Peyer's patch (tissue), 4 donors: ENCODE measurements at regions not wholly inside any gene's neighbourhood (a gene's known extent, or its start where the extent isn't known, plus 50 kb on each side); places are given as distances from the start of the nearest gene placed in this dataset.

Experiments
- DNase-seq, 3 donors: peaks; one replicate each; pipeline ENCODE4 v3.0.0-alpha.2; 2017 to 2019
- H3K27ac ChIP-seq, 4 donors: fragments of 200-600 bp; sonication (generic); one replicate each; pipeline ENCODE4 v1.5.1; 2016 to 2019
- H3K27me3 ChIP-seq, 2 donors: fragments of 200-600 bp; sonication (generic); one replicate each; pipeline ENCODE4 v1.5.1; 2019
- H3K36me3 ChIP-seq, 3 donors: fragments of 200-600 bp; sonication (generic); one replicate each; pipeline ENCODE4 v1.5.1; 2016 to 2019
- H3K4me1 ChIP-seq, 4 donors: fragments of 200-600 bp; sonication (generic); one replicate each; pipeline ENCODE4 v1.5.1; 2016 to 2019
- H3K4me3 ChIP-seq, 4 donors: fragments of 200-600 bp; sonication (generic); 1 replicate in 3 of 4; 2 replicates in 1 of 4; pipeline ENCODE4 v1.5.1; 2016 to 2019; ENCODE audit warnings: mild to moderate bottlenecking in 1 of 4
- H3K9me3 ChIP-seq, 4 donors: fragments of 200-600 bp; sonication (generic); one replicate each; pipeline ENCODE4 v1.5.1; 2016 to 2019; ENCODE audit warnings: mild to moderate bottlenecking in 1 of 4
- POLR2A ChIP-seq, 2 donors: fragments of 450-650 bp; IDR thresholded peaks; one replicate each; pipeline ENCODE4 v1.5.1; 2017; ENCODE audit warnings: antibody characterized with exemption in 2 of 2, mild to moderate bottlenecking in 2 of 2, moderate library complexity in 2 of 2
- TF ChIP-seq, protein P1 (sequence below), 6 experiments: fragments of 450-650 bp in 4 of 6; fragments of 200-600 bp in 2 of 6; sonication (generic) in 1 of 6; IDR thresholded peaks; one replicate each; pipeline ENCODE4 v1.5.1; 2017 to 2019; ENCODE audit warnings: antibody characterized with exemption in 6 of 6, mild to moderate bottlenecking in 3 of 6, moderate library complexity in 1 of 6

DNA sequence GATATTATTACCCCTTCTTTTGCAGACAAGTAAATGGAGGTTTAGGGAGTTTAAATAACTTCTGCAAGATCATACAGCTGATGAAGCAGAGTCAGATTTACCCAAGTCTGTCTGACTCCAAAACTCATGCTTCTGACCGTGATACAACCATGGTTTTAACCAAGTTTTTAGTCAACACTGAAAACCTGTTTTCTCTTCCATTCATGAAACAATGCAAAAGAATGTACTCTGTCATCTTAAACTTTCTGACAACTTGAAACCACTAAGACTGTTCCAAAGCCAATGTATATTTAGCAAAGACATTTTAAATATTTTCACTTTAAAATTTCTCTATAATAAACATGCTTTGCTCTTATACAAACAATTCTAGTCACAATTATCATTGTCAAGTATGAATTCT, 77.0 kb upstream of the RBMS3 start:
- H3K4me3 ChIP-seq = no peak overlapping the region
- H3K36me3 ChIP-seq = no peaks in the 10 kb centered on the region
- no peaks in the 10 kb centered on the region for H3K9me3 ChIP-seq
- DNase-seq = no peak
- TF ChIP-seq POLR2A (IDR thresholded peaks at IDR 0.05) = no peak
- TF ChIP-seq, protein P1, sequence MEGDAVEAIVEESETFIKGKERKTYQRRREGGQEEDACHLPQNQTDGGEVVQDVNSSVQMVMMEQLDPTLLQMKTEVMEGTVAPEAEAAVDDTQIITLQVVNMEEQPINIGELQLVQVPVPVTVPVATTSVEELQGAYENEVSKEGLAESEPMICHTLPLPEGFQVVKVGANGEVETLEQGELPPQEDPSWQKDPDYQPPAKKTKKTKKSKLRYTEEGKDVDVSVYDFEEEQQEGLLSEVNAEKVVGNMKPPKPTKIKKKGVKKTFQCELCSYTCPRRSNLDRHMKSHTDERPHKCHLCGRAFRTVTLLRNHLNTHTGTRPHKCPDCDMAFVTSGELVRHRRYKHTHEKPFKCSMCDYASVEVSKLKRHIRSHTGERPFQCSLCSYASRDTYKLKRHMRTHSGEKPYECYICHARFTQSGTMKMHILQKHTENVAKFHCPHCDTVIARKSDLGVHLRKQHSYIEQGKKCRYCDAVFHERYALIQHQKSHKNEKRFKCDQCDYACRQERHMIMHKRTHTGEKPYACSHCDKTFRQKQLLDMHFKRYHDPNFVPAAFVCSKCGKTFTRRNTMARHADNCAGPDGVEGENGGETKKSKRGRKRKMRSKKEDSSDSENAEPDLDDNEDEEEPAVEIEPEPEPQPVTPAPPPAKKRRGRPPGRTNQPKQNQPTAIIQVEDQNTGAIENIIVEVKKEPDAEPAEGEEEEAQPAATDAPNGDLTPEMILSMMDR (IDR thresholded peaks at IDR 0.05) = no peak
- no peak overlapping the region for H3K27ac ChIP-seq
- no peaks in the 10 kb centered on the region for H3K27me3 ChIP-seq
- H3K4me1 ChIP-seq = no peaks in the 10 kb centered on the region

GRCh38 chr3:29207427-29207826, 73.4 kb upstream of the RBMS3 start:
- H3K9me3 ChIP-seq = no peaks in the 10 kb centered on the region

GRCh38 chr3:29212789-29213433, 68.0 kb upstream of the RBMS3 start:
- no peak for DNase-seq
- Histone ChIP-seq H3K4me3 (no peak overlapping the region), H3K36me3 (no peaks in the 10 kb centered on the region), H3K9me3 (no peaks in the 10 kb centered on the region), H3K27me3 (no peaks in the 10 kb centered on the region), H3K27ac (no peak overlapping the region), H3K4me1 (no peaks in the 10 kb centered on the region)
- TF ChIP-seq, protein P1 (IDR thresholded peaks at IDR 0.05) = no peak

More at GRCh38 chr3:29207427-29207826, 73.4 kb upstream of the RBMS3 start:
- no peak for DNase-seq
- Histone ChIP-seq H3K27me3 (no peaks in the 10 kb centered on the region), H3K4me3 (no peak overlapping the region), H3K36me3 (no peaks in the 10 kb centered on the region), H3K27ac (no peak overlapping the region), H3K4me1 (no peaks in the 10 kb centered on the region)
- TF ChIP-seq, protein P1 (IDR thresholded peaks at IDR 0.05) = no peak
- no peak for TF ChIP-seq POLR2A (IDR thresholded peaks at IDR 0.05)

DNA sequence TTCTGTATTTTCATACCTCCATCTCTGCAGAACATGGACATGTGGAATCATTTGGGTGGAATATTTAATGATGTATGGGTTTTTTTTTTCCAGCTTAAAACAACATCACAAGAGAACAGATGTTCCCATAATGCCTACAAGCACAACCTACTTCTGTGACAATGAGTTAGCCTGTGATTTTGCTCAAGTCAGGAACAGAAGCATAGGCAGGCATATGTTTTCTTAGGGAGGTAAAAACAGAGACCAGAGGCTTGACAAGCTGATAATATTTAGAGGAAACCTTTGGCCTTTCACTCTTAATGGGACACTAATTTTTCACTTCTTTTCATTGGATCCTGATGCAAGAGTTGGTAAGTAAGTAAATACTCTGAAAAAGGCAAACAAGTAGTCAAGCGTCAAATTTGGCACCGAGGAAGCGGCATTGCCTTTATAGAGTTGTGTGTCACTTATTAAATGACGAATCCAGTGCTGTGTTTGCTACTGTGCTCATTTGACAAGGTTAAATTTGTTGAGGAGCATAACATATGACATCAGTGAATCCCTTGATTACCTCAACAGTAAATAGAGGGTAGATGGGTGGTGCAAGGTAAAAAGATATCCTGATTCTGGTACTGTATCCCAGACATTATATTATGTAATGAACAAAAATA, 66.7 kb upstream of the RBMS3 start:
- Histone ChIP-seq H3K27ac (no peak overlapping the region), H3K4me3 (no peak overlapping the region), H3K4me1 (no peaks in the 10 kb centered on the region), H3K36me3 (no peaks in the 10 kb centered on the region), H3K27me3 (no peaks in the 10 kb centered on the region), H3K9me3 (no peaks in the 10 kb centered on the region)
- no peak for DNase-seq
- no peak for TF ChIP-seq POLR2A (IDR thresholded peaks at IDR 0.05)
- TF ChIP-seq, protein P1 (IDR thresholded peaks at IDR 0.05) = no peak

DNA sequence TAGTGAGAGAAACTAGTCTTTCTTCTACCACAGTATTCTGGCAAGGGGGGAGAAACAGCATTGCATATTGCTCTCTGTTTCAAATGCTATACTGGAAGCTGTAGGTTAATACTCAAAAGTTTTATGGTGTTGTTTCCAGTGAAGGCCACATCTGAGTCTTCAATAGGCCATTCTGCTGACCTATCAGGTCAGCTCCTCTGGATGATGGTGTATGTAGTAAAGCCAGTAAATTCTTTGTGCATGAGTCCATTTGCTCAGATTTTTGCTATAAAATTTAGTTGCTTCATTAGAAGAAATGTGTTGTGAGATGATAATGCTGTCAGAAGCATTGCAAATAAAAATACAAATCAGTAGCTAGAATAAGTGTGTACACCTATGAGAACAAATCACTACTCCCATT, 64.9 kb upstream of the RBMS3 start:
- no peak overlapping the region for H3K27ac ChIP-seq
- H3K4me1 ChIP-seq = no peaks in the 10 kb centered on the region
- H3K36me3 ChIP-seq = no peaks in the 10 kb centered on the region
- no peaks in the 10 kb centered on the region for H3K9me3 ChIP-seq
- H3K4me3 ChIP-seq = no peak overlapping the region
- DNase-seq = no peak
- TF ChIP-seq POLR2A (IDR thresholded peaks at IDR 0.05) = no peak
- TF ChIP-seq, protein P1 (IDR thresholded peaks at IDR 0.05) = no peak
- H3K27me3 ChIP-seq = no peaks in the 10 kb centered on the region
